ENCODE measurements at regions not wholly inside any gene's neighbourhood (a gene's known extent, or its start where the extent isn't known, plus 50 kb on each side); places are given as distances from the start of the nearest gene placed in this dataset.
"Not testable (repeated sequence)": the region's sequence is repeated elsewhere in the genome, so short reads cannot be mapped to it uniquely, and the experiment has no call there.

DNA sequence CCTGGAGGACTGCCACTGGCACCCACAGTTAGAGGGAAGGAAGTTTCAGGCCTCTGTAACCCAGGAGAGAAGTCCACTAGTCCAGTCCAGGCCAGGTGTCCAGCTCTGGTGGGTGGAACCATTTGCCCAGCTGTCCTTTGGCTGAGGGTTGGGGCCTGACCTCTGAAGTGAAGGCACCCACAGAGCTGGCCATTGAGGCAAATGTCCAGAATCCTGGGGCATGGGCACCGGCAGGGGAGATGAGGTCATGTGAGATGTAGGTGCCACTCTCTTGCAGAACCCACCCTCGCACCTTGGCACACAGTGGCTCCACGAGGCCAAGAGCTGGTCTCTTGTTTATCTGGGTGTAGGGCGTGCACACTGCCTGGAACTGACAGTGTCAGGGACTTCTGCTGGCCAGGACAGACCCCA lies 162.8 kb downstream of the SMAD6 start:
- Mint-ChIP-seq H3K27me3 (peaks cover 28 to 30% of the 10 kb centered on the region in 2 donors), H3K27ac (no peak overlapping the region), H3K4me1 (ENCODE audit: low read depth in 2 of 2) (peaks cover 0 to 4% of the 10 kb centered on the region in 2 donors), H3K4me3 (no peak overlapping the region), H3K36me3 (no peaks in the 10 kb centered on the region), H3K9me3 (no peaks in the 10 kb centered on the region)
- no peak for DNase-seq (ENCODE audit: low spot score)
- ATAC-seq = no peak

DNA sequence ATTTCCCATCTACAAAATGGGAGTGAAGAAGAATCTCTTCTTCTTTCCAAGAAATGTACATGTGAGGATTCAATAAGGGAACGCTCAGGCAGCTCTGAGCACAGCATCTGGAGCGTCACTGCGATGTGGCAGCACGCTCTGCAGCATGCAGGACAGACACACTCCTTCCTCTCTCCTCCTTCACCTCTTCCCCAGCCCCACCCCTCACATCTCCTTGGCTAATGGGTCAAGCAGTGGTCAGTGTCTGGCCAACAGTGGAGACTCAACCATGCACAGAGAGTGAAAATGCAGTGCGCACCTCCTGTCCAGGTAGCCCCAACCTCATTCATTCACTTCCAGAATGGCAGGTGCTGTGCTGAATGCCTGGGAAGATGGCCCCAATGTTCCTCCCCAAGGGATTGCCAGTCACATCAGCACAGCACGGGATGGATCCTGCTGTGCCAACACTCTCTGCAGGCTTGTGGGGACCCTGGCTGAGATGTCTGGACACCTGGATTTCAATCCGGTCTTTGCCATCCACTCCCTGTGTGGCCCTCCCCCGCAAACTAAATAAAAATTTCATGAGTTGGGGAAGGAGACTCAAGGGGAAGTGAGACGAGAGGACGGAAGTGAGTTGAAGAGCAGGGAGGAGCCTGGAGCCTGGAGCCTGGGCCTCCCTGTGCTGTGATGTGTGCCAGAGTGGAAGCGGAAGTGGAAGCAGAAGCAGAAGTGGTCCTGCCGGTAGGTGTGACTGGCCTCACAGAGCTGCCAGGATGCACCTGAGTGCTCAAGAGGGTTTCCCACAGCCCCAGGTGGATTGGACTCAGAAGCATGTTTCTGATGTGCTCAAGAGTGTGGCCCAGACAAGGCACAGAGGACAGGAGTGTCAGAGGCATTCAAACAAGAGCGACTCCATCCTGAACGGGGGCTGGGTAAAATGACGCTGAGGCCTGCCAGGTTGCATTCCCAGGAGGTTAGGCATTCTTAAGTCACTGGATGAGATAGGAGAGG lies 163.9 kb downstream of the SMAD6 start:
- no peak for DNase-seq (ENCODE audit: low spot score)
- peaks cover 0 to 4% of the 10 kb centered on the region in 2 donors for H3K4me1 Mint-ChIP-seq (ENCODE audit: low read depth in 2 of 2)
- no peak overlapping the region for H3K27ac Mint-ChIP-seq

DNA sequence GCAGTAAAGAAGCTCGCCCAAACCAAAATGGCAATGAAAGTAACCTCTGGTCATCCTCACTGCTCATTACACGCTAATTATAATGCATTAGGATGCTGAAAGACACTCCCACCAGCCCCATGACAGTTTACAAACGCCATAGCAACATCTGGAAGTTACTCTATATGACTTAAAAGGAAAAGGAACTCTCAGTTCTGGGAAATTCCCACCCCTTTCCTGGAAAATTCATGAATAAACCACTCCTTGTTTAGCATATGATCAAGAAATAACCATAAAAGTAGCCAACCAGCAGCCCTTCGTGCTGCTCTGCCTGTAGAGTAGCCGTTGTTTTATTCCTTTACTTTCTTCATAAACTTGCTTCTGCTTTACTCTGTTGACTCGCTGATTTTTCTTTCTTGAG lies 164.6 kb downstream of the SMAD6 start:
- no peak overlapping the region for H3K4me3 Mint-ChIP-seq
- DNase-seq (ENCODE audit: low spot score) (no peak), ATAC-seq (no peak)
- no peaks in the 10 kb centered on the region for H3K36me3 Mint-ChIP-seq
- peaks cover 32 to 34% of the 10 kb centered on the region in 2 donors for H3K27me3 Mint-ChIP-seq
- no peak overlapping the region for H3K27ac Mint-ChIP-seq
- H3K9me3 Mint-ChIP-seq = no peaks in the 10 kb centered on the region
- H3K4me1 Mint-ChIP-seq (ENCODE audit: low read depth in 2 of 2) = peaks cover 0 to 4% of the 10 kb centered on the region in 2 donors

More for the DNA sequence above, 163.9 kb downstream of the SMAD6 start:
- no peaks in the 10 kb centered on the region for H3K36me3 Mint-ChIP-seq
- H3K9me3 Mint-ChIP-seq = no peaks in the 10 kb centered on the region
- H3K4me3 Mint-ChIP-seq = no peak overlapping the region
- H3K27me3 Mint-ChIP-seq = peaks cover 32 to 34% of the 10 kb centered on the region in 2 donors
- ATAC-seq = no peak

DNA sequence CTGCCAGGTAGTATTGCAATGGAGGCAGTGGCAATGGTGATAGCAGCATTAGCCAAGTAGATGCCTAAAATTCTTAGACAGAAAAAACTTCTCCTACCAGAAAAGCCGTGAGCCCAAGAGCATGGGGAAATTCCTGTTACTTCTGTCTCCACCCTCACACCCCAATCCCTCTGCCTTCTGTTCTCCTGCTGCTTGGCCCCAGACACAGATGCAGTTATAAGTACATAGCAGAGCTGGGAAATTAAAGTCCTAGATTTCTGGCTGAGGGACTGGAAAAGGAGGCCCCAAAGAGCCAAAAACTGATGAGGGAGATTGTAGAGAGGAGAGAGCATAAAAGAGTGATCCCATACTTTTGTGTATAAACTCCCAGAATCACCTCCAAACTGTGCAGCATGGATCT lies 166.9 kb downstream of the SMAD6 start:
- DNase-seq (ENCODE audit: low spot score) = no peak
- H3K9me3 Mint-ChIP-seq = no peaks in the 10 kb centered on the region
- H3K36me3 Mint-ChIP-seq = no peaks in the 10 kb centered on the region
- H3K4me1 Mint-ChIP-seq (ENCODE audit: low read depth in 2 of 2) = no peaks in the 10 kb centered on the region
- ATAC-seq = no peak
- H3K27ac Mint-ChIP-seq = no peak overlapping the region
- H3K27me3 Mint-ChIP-seq = peaks cover 36 to 42% of the 10 kb centered on the region in 2 donors
- no peak overlapping the region for H3K4me3 Mint-ChIP-seq

DNA sequence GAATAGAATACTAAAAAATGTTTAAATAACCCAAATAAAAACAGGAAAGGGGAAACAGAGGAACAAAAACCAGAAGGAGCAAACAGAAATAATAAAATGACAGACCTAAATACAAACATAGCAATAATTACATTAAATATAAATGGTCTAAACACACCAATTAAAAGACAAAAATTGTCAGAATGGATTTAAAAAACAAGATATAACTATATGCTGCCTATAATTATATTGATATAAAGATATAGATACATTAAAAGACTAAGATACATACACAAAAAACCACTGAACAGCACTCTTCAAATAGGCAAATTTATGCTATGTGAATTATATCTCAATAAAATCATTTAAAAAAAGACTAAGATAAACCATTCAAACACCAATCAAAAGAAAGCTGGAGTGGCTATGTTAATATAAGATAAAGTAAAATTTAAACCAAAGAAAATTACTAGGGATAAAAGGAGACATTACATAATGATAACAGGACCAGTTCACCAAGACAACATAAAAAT lies 168.9 kb downstream of the SMAD6 start:
- H3K27me3 Mint-ChIP-seq = peaks cover 35 to 49% of the 10 kb centered on the region in 2 donors

DNA sequence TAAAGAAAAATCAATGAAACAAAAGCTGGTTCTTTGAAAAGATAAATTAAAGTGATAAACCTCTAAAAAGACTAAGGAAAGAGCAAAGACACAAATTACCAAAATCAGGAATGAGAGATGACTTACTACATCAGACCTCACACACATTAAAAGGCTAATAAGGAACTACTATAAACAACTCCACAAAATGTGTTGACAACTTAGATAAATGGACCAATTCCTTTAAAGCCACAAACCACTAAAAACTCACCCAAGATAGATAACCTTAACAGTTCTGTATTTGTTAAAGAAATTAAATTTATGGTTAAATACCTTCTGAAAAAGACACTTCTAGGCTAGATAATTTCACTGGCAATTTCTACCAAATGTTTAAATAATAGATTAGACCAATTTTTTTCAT lies 170.4 kb downstream of the SMAD6 start:
- peaks cover 33 to 47% of the 10 kb centered on the region in 2 donors for H3K27me3 Mint-ChIP-seq
- ATAC-seq = no peak
- no peaks in the 10 kb centered on the region for H3K9me3 Mint-ChIP-seq
- no peak overlapping the region for H3K27ac Mint-ChIP-seq
- no peak overlapping the region for H3K4me3 Mint-ChIP-seq
- DNase-seq (ENCODE audit: low spot score) = no peak
- H3K36me3 Mint-ChIP-seq = no peaks in the 10 kb centered on the region
- H3K4me1 Mint-ChIP-seq (ENCODE audit: low read depth in 2 of 2) = no peaks in the 10 kb centered on the region

More for the DNA sequence above, 168.9 kb downstream of the SMAD6 start:
- Mint-ChIP-seq H3K4me1 (ENCODE audit: low read depth in 2 of 2) (no peaks in the 10 kb centered on the region), H3K9me3 (no peaks in the 10 kb centered on the region), H3K4me3 (no peak overlapping the region), H3K36me3 (no peaks in the 10 kb centered on the region), H3K27ac (no peak overlapping the region)
- no peak for DNase-seq (ENCODE audit: low spot score)
- ATAC-seq = no peak

DNA sequence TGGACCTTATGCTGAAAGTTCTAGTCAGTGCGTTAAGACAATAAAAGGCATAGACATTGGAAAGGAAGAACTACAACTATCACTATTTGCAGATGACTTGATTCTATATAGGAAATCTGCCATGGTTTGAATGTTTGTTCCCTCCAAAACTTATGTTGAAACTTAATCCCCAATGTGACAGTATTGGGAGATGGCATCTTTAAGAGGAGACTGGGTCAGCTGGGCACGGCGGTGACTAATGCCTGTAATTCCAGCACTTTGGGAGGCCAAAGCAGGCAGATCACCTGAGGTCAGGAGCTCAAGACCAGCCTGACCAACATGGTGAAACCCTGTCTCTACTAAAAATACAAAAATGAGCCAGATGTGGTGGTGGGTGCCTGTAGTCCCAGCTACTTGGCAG lies 171.3 kb downstream of the SMAD6 start:
- H3K36me3 Mint-ChIP-seq; ATAC-seq; DNase-seq (ENCODE audit: low spot score); H3K4me3 Mint-ChIP-seq; H3K27ac Mint-ChIP-seq; H3K9me3 Mint-ChIP-seq; H3K4me1 Mint-ChIP-seq (ENCODE audit: low read depth in 2 of 2): not testable (repeated sequence)
- H3K27me3 Mint-ChIP-seq = peaks cover 29 to 38% of the 10 kb centered on the region in 2 donors

DNA sequence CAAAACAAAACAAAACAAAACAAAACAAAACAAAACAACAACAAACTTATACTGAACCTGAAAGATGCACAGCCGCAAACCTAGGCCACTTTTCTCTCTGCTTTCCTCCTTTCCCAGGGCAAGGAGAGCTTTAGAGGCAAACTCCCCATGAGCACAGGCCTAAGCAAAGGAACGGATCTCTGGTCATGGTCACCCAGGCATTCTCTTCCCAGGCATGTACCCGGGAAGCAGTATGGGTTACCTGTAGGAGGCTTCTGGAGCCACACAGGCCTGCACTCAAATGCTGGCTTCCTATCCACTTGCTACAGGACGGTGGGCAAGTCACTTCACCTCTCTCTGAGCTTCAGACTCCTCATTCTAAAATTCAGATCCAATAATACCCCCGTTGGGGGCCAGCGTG lies 171.8 kb downstream of the SMAD6 start:
- Mint-ChIP-seq H3K36me3 (no peaks in the 10 kb centered on the region), H3K27me3 (peaks cover 25 to 33% of the 10 kb centered on the region in 2 donors), H3K27ac (no peak overlapping the region), H3K4me3 (no peak overlapping the region), H3K9me3 (no peaks in the 10 kb centered on the region), H3K4me1 (ENCODE audit: low read depth in 2 of 2) (no peaks in the 10 kb centered on the region)
- ATAC-seq = no peak
- no peak for DNase-seq (ENCODE audit: low spot score)

DNA sequence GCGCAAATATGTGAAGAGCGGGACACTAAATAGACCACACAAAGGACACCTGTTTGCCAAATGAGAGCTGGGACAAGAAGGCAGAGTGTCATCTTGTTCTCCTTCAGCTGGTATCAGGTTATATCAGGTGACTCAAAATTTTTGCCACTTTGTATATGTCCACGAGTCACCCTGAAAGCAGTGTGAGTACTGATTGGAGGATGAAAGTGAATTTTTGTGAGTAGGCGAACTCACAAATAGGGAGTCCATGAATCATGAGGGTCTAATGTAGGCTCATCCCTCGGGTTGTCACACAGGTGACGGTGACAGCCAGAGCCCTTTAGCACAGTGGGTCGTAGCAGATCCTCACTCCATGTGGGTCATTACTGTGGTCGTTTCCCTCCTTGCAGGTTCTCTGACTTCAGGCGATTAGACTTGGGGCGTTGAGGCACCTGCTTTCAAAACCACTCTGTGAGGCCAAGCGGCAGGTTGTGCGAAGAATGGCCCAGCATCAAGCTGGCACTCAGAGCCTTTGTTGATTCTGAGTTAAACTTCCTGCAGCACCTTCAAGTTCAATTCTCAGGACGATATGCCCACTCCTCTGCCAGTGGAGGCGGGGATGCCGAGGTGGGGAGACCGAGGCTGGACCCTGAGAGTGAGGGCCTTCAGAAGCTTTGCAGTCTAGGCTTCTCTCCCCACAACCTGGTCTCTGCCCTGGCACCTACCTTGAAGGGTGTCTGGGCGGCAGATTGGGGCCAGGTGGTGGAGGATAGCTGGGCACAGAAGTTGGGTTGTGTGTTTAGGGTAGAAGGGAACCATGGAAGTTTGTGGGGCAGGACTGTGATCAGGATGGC lies 173.8 kb downstream of the SMAD6 start:
- no peaks in the 10 kb centered on the region for H3K4me1 Mint-ChIP-seq (ENCODE audit: low read depth in 2 of 2)
- H3K27me3 Mint-ChIP-seq = peaks cover 14 to 16% of the 10 kb centered on the region in 2 donors
- no peak overlapping the region for H3K27ac Mint-ChIP-seq
- H3K9me3 Mint-ChIP-seq = no peaks in the 10 kb centered on the region
- DNase-seq (ENCODE audit: low spot score) = no peak
- no peak overlapping the region for H3K4me3 Mint-ChIP-seq
- H3K36me3 Mint-ChIP-seq = no peaks in the 10 kb centered on the region
- peak in 1 of 2 donors; percentile 26 for ATAC-seq

DNA sequence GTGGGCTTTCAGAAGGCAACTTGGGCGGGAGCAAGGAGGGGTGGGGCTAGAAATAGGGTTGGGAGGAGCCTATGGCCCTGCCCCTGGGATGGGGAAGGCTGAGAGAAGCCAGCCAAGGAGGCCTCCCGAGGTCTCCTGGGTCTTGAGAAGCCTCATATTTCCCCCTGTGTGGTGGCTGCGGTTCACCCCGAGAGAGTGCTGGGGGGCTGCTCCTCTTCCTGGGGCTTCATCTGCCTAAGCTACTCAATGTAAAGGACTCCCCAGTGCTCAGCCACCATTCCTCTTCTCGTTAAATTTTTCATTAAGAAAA lies 174.3 kb downstream of the SMAD6 start:
- peaks cover 16% of the 10 kb centered on the region in 2 donors for H3K27me3 Mint-ChIP-seq
- H3K4me3 Mint-ChIP-seq = no peak overlapping the region
- DNase-seq (ENCODE audit: low spot score) (no peak), ATAC-seq (peak in 1 of 2 donors; percentile 12)
- H3K4me1 Mint-ChIP-seq (ENCODE audit: low read depth in 2 of 2) = no peaks in the 10 kb centered on the region
- no peaks in the 10 kb centered on the region for H3K36me3 Mint-ChIP-seq
- no peaks in the 10 kb centered on the region for H3K9me3 Mint-ChIP-seq
- no peak overlapping the region for H3K27ac Mint-ChIP-seq

DNA sequence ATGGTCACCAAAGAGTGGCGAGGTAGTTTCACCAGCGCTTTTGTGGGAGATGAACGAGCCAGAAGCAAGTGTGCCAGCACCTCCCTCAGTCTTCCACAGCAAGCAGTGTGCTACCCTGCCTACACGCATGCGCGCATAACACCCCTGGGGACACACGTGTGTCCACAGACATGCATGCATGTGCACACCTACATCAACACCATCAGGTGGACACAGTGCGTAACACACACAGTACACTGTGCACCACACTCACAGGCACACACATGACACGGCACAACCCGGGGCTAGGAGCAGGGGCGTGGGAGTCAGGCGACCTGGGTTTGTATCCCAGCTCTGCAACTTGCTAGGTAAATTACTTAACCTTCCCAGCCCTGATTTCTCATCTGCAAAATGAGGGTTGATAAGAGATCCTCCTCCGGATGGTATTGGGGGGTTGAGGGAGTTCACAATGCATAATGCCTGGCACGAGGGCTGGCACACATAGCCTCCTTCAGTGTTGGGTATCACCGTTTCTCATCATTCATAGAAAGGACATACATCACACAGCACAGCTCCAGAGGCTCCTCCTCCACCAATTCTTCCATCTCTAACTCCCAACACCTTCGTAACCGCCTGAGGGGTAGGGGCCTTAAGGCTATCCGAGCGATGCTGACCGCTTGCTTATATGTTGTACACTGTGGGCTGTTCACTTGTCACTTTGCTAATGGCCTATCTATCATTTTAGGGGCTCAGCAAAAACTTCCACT lies 174.9 kb downstream of the SMAD6 start:
- H3K27ac Mint-ChIP-seq = no peak overlapping the region
- ATAC-seq (no peak), DNase-seq (ENCODE audit: low spot score) (no peak)

DNA sequence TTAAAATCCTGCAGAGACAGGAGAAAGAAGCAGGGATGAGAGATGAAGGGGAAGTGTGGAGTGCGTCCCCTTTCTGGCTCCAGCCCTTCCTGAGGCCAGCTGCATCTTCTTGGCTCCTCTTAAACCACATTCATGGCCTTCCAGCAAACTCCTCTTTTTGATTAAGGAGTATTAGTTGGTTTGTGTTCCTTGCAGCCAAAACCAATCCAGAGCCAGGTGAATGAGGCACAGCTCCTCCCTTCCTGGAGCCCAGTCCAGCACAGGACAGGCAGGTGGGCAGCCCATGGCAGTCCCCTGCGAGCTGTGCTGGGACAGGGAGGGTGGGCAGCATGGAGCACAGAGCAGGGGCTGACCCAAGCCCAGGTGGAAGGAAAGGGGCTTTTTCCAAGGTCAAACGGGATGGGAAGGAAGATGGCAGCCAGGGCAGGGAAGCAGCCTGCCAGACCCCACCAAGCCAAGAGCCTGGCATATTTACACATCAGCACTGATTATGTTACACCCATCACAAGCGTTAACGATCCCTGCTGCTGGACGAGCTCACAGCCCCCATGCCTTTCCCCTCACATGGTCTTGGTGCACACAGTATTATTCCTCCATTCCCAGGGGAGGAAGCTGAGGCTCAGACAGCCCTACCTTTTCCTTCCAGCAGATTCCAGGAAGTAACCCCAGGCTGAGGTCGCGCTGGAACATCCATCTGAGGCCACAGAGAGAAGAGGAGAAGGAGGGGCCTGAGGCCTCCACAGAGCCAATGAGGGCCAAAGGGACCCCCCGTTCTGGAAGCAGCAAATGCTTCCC lies 175.6 kb downstream of the SMAD6 start:
- Mint-ChIP-seq H3K27me3 (peaks cover 7 to 8% of the 10 kb centered on the region in 2 donors), H3K27ac (no peak overlapping the region), H3K4me1 (ENCODE audit: low read depth in 2 of 2) (no peaks in the 10 kb centered on the region), H3K9me3 (no peaks in the 10 kb centered on the region), H3K36me3 (no peaks in the 10 kb centered on the region), H3K4me3 (no peak overlapping the region)
- DNase-seq (ENCODE audit: low spot score) (no peak), ATAC-seq (no peak)

More for the DNA sequence above, 174.9 kb downstream of the SMAD6 start:
- H3K4me3 Mint-ChIP-seq = no peak overlapping the region
- no peaks in the 10 kb centered on the region for H3K4me1 Mint-ChIP-seq (ENCODE audit: low read depth in 2 of 2)
- H3K9me3 Mint-ChIP-seq = no peaks in the 10 kb centered on the region
- no peaks in the 10 kb centered on the region for H3K36me3 Mint-ChIP-seq
- peaks cover 14 to 15% of the 10 kb centered on the region in 2 donors for H3K27me3 Mint-ChIP-seq

DNA sequence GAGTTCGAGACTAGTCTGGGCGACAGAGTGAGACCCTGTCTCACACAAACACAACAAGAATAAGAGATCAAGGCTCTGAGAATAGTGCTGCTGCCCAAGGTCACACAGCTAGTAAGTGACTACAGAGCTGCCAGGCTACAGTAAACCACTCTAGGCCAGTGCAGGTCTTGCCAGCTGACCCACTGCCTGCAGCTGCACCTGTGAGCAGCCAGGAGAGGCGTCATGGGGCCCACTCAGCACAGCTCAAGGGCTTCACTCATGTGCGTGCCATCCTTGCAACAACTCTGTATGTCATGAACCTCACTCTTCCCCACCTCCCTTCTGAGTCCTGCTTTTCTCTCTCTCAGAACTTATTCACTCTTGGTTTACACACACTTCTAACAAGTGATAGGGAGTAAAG lies 176.7 kb downstream of the SMAD6 start:
- ATAC-seq = no peak
- Mint-ChIP-seq H3K27me3 (peaks cover 5 to 7% of the 10 kb centered on the region in 2 donors), H3K4me1 (ENCODE audit: low read depth in 2 of 2) (no peaks in the 10 kb centered on the region), H3K27ac (no peak overlapping the region), H3K9me3 (no peaks in the 10 kb centered on the region), H3K4me3 (no peak overlapping the region), H3K36me3 (no peaks in the 10 kb centered on the region)
- no peak for DNase-seq (ENCODE audit: low spot score)
